ENCODE measurements at regions not wholly inside any gene's neighbourhood (a gene's known extent, or its start where the extent isn't known, plus 50 kb on each side); places are given as distances from the start of the nearest gene placed in this dataset.

GRCh38 chr4:98210281-98210680, 50.9 kb upstream of the RAP1GDS1 start:
- Histone ChIP-seq H3K27ac (no peak overlapping the region), H3K27me3 (replicated peaks) (no peaks in the 10 kb centered on the region), H3K36me3 (replicated peaks) (no peaks in the 10 kb centered on the region), H3K4me3 (ENCODE audit: low read depth, low read length) (no peak overlapping the region)
- in situ Hi-C loops (cut with HindIII; ENCODE audit: low pct_ligation_motif_present, low sequenced_read_pairs): no loop called here
- no peak for DNase-seq
- no peak for TF ChIP-seq CTCF (IDR thresholded peaks at IDR 0.05; ENCODE audit: low read depth, low read length, missing control alignments)

- no peak for DNase-seq
- Histone ChIP-seq H3K27ac (no peak overlapping the region), H3K4me3 (ENCODE audit: low read depth, low read length) (no peak overlapping the region), H3K36me3 (replicated peaks) (no peaks in the 10 kb centered on the region), H3K27me3 (replicated peaks) (no peaks in the 10 kb centered on the region)
- in situ Hi-C loops (cut with HindIII; ENCODE audit: low pct_ligation_motif_present, low sequenced_read_pairs): no loop called here
- no peak for TF ChIP-seq CTCF (IDR thresholded peaks at IDR 0.05; ENCODE audit: low read depth, low read length, missing control alignments)
These were observed 52.1 kb upstream of the RAP1GDS1 start for GRCh38 chr4:98209111-98209510.

GRCh38 chr4:98204236-98204553, 57.0 kb upstream of the RAP1GDS1 start:
- in situ Hi-C loops (cut with HindIII; ENCODE audit: low pct_ligation_motif_present, low sequenced_read_pairs): no loop called here
- Histone ChIP-seq H3K36me3 (replicated peaks) (no peaks in the 10 kb centered on the region), H3K27ac (no peak overlapping the region), H3K4me3 (ENCODE audit: low read depth, low read length) (no peak overlapping the region), H3K27me3 (replicated peaks) (no peaks in the 10 kb centered on the region)
- TF ChIP-seq CTCF (IDR thresholded peaks at IDR 0.05; ENCODE audit: low read depth, low read length, missing control alignments): no peak
- no peak for DNase-seq

- no peak for TF ChIP-seq CTCF (IDR thresholded peaks at IDR 0.05; ENCODE audit: low read depth, low read length, missing control alignments)
- Histone ChIP-seq H3K4me3 (ENCODE audit: low read depth, low read length) (no peak overlapping the region), H3K36me3 (replicated peaks) (no peaks in the 10 kb centered on the region), H3K27ac (no peak overlapping the region), H3K27me3 (replicated peaks) (no peaks in the 10 kb centered on the region)
- no peak for DNase-seq
- in situ Hi-C loops (cut with HindIII; ENCODE audit: low pct_ligation_motif_present, low sequenced_read_pairs): no loop called here
These were observed 57.6 kb upstream of the RAP1GDS1 start for GRCh38 chr4:98203332-98204235.

- Histone ChIP-seq H3K36me3 (replicated peaks) (no peaks in the 10 kb centered on the region), H3K27ac (no peak overlapping the region), H3K27me3 (replicated peaks) (no peaks in the 10 kb centered on the region), H3K4me3 (ENCODE audit: low read depth, low read length) (no peak overlapping the region)
- TF ChIP-seq CTCF (IDR thresholded peaks at IDR 0.05; ENCODE audit: low read depth, low read length, missing control alignments): no peak
- in situ Hi-C loops (cut with HindIII; ENCODE audit: low pct_ligation_motif_present, low sequenced_read_pairs): no loop called here
- no peak for DNase-seq
These were observed 58.3 kb upstream of the RAP1GDS1 start for GRCh38 chr4:98202907-98203306.

GRCh38 chr4:98199247-98199646, 56.0 kb upstream of the STPG2 start:
- Histone ChIP-seq H3K27ac (no peak overlapping the region), H3K4me3 (ENCODE audit: low read depth, low read length) (no peak overlapping the region), H3K36me3 (replicated peaks) (no peaks in the 10 kb centered on the region), H3K27me3 (replicated peaks) (no peaks in the 10 kb centered on the region)
- peak; percentile 9 for TF ChIP-seq CTCF (IDR thresholded peaks at IDR 0.05; ENCODE audit: low read depth, low read length, missing control alignments)
- in situ Hi-C loops (cut with HindIII; ENCODE audit: low pct_ligation_motif_present, low sequenced_read_pairs): no loop called here
- DNase-seq: no peak

All from brain microvascular endothelial cell (primary cell).